COLO668 (cell line): ENCODE measurements at regions not wholly inside any gene's neighbourhood (a gene's known extent, or its start where the extent isn't known, plus 50 kb on each side); places are given as distances from the start of the nearest gene placed in this dataset.
"Not testable (repeated sequence)": the region's sequence is repeated elsewhere in the genome, so short reads cannot be mapped to it uniquely, and the experiment has no call there.

Source experiments
- DNase-seq: peaks from one replicate; lab custom pipeline; 2025; ENCODE audit not compliant: unreplicated experiment; lab: John Stamatoyannopoulos, UW

- DNase-seq: no peak
Measured at GRCh38 chr7:46945328-46945727, 636.6 kb downstream of the TNS3 start.

GRCh38 chr7:46943996-46944395, 637.9 kb downstream of the TNS3 start:
- no peak for DNase-seq

GRCh38 chr7:46942574-46942973, 639.3 kb downstream of the TNS3 start:
- DNase-seq: no peak

DNA sequence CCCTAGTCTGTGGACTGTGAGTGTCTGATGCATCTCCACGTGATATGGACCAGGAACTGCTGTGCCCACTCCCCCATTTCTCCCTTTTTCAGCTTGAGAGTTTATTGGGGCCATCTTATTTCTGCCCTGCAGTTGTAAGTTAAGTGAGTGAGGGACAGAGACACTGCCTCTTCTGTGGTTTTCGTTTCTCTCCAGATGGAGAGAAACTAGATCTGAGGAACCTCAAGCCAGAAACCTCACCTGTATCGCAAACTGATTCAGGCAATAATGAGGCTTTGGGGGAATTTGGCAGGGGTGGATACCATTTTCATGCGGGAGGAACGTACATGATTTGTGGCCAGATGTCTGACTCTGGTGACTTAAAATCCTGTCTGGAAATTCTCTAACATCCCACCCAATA, 641.7 kb downstream of the TNS3 start:
- no peak for DNase-seq

GRCh38 chr7:46939558-46939957, 642.4 kb downstream of the TNS3 start:
- no peak for DNase-seq

- no peak for DNase-seq
Measured at GRCh38 chr7:46939089-46939488, 642.8 kb downstream of the TNS3 start.

- no peak for DNase-seq
Measured at GRCh38 chr7:46937826-46938225, 644.1 kb downstream of the TNS3 start.

DNA sequence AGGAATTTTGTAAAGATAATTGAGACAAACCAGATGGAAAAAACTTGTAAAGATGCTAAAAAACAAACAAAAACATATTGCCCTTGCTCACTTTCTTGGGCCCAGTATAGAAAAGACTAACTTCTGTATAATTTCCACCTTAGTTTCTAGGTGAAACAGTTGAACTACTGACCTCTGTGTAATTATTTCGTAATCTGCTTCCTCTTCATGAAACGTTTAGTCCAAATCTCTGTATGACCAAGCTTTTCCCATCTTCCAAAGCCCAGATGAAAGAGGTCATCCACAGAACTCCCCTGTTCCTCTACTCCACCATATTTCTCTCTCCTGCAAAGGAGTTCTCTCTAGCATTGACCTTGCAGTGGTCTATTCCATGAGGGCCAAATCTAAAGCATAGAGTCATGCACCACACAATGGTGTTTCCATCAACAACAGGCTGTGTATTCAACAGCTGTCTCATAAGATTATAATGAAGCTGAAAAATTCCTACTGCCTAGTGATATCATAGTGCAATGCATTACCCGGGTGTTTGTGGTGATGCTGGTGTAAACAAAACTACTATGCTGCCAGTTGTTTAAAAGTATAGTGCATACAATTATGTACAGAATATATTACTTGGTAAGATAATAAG, 647.6 kb downstream of the TNS3 start:
- DNase-seq: no peak

- no peak for DNase-seq
Measured at GRCh38 chr7:46933596-46933995, 648.3 kb downstream of the TNS3 start.

DNA sequence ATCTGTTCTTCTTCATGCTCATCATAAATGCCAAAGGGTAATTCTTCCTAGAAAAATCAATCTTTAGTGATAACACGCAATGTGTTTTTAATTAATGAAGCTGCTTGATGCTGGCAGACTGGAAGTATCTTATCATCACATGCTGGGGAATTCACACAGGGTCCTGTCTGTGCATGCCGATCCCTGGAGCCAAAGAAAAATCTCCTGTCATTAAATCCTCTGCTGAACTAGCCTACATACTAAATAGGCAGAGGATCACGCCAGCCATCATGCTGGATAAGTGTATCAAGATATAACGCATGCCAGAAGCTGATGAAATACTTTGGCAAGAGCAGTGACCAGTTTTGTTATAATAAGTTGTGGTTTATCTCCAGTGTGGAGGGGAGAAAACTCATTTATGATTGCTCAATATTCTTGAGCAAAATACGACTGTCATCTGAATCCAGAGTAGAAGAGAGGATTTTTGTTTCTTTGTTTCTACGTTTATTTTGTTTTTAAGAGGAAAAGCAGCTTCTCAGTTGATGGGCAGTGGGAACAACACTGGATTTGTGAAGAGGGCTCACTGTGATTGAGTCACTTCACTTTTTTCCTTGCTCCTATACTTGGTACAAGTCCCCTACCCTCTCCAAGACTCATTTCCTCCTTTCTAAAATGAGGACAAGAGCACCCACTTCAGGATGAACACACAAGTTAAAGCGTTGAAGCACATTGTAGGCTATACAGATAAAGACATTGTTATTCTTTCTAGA, 649.1 kb downstream of the TNS3 start:
- no peak for DNase-seq

- DNase-seq: no peak
Measured at GRCh38 chr7:46932306-46932675, 649.6 kb downstream of the TNS3 start.

DNA sequence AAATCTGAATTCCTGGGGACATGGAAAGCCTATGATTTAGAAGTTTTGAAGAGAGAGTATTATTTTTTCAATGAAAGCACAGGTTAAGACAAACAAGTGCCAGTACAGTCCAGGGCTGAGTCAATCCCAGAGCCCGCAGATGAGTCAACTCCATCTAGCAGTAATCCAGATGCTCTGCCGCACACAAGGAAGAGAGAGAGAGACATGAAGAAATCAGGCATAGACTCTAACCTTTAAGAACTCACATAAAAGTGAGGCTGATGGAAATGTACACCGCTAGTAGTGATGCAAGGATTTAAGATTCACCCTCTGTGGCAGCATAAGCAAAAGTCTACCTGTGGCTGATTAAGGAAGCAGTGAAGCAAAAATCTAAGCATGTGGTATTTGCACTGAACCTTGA, 651.5 kb downstream of the TNS3 start:
- no peak for DNase-seq

GRCh38 chr7:46929359-46929758, 652.6 kb downstream of the TNS3 start:
- DNase-seq: no peak

- no peak for DNase-seq
Measured at GRCh38 chr7:46928719-46929118, 653.2 kb downstream of the TNS3 start.

- DNase-seq: peak; percentile 28
Measured at GRCh38 chr7:46927131-46927810, 654.6 kb downstream of the TNS3 start.

- DNase-seq: no peak
Measured at GRCh38 chr7:46916581-46916980, 665.3 kb downstream of the TNS3 start.

GRCh38 chr7:46912692-46913091, 669.2 kb downstream of the TNS3 start:
- DNase-seq: no peak

GRCh38 chr7:46909601-46910051, 672.3 kb downstream of the TNS3 start:
- DNase-seq: no peak

- DNase-seq: no peak
Measured at GRCh38 chr7:46908770-46909169, 673.1 kb downstream of the TNS3 start.

DNA sequence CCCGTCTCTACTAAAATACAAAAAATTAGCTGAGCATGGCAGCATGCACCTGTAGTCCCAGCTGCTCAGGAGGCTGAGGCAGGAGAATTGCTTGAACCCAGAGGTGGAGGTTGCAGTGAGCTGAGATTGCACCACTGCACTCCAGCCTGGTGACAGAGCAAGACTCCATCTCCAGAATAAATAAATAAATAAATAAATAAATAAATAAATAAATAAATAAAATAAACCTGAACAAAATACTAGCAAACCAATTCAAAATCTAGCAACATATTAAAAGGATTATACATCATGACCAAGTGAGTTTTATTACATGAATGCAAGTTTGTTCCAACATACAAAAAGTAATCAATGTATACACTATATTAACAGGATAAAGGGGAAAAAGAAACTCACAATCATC, 677.4 kb downstream of the TNS3 start:
- DNase-seq: not testable (repeated sequence)

DNA sequence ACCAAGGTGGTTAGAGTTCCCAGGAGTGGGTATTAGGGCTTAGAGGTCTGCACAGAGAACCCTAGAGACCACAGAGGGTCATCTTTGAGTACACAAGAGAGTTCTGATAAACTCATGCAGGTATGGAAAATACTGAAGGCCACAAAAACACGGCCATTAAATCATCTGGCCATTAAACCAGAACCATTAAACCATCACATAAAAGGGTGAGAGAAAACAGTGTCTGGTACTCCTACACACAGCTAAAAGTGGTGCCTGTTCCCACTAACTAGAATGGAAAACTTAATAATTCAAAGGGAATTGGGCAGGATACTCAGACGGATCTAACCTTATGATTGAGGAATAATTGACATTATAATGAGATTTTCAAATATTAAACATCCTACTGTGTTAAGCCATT, 679.4 kb downstream of the TNS3 start:
- DNase-seq: no peak
